DMS79 (cell line): ENCODE measurements at regions not wholly inside any gene's neighbourhood (a gene's known extent, or its start where the extent isn't known, plus 50 kb on each side); places are given as distances from the start of the nearest gene placed in this dataset.

Source experiments
- DNase-seq: peaks from one replicate; lab custom pipeline; 2025; lab: John Stamatoyannopoulos, UW

DNA sequence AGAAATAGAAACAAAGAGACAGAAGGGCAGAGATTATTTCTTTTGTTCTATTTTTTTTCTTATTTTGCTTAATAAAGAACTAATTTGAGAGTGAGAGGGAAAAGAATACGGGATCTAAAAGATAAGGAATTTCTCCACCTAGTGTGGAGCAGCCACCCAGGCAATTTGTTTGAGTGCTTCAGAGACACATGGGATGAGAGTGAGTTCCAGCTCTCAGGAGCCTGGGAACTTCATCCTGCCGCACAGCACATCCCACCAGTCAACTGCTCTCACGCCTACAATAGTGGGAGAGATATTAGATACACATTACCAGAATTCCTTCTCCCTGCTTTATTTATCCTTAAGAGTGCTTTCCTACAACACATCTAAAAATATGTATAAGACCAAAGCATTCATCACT lies 946.4 kb downstream of the PDHA2 start:
- DNase-seq: no peak

- no peak for DNase-seq
These were observed 947.9 kb downstream of the PDHA2 start for GRCh38 chr4:96787766-96788165.

- DNase-seq: no peak
These were observed 969.7 kb downstream of the PDHA2 start for GRCh38 chr4:96809563-96809962.

- DNase-seq: no peak
These were observed 987.2 kb downstream of the PDHA2 start for GRCh38 chr4:96827086-96827485.

- DNase-seq: no peak
These were observed 993.9 kb downstream of the PDHA2 start for GRCh38 chr4:96833831-96834230.

GRCh38 chr4:96835991-96836390 lies 996.1 kb downstream of the PDHA2 start:
- no peak for DNase-seq

GRCh38 chr4:96839441-96839840 lies 999.5 kb downstream of the PDHA2 start:
- no peak for DNase-seq

- DNase-seq: no peak
These were observed 1001.9 kb downstream of the PDHA2 start for GRCh38 chr4:96841801-96842200.

- DNase-seq: no peak
These were observed 1005.1 kb downstream of the PDHA2 start for GRCh38 chr4:96844858-96845490.

- no peak for DNase-seq
These were observed 1005.9 kb downstream of the PDHA2 start for GRCh38 chr4:96845819-96846218.

GRCh38 chr4:96874657-96875056 lies 1034.8 kb downstream of the PDHA2 start:
- no peak for DNase-seq

GRCh38 chr4:96879527-96879926 lies 1039.6 kb downstream of the PDHA2 start:
- no peak for DNase-seq

DNA sequence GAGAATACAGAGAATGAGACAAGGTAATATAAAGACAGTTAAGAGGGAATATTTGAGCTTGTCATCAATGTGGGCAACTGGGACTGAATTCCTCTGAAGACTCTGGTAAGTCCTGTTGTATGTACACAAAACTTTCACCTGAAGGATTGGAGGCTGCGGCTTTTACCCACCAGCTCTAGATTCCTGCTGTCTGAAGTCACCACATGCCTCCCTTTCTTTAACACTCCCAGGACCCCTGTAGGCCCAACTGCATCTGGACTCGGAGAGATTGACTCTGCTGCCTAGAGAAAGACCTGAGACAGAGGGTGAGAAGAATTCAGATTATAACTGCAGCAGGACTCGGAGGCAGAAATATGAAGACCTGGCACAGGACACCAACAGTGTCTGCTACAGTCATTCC lies 1048.0 kb downstream of the PDHA2 start:
- DNase-seq: no peak

DNA sequence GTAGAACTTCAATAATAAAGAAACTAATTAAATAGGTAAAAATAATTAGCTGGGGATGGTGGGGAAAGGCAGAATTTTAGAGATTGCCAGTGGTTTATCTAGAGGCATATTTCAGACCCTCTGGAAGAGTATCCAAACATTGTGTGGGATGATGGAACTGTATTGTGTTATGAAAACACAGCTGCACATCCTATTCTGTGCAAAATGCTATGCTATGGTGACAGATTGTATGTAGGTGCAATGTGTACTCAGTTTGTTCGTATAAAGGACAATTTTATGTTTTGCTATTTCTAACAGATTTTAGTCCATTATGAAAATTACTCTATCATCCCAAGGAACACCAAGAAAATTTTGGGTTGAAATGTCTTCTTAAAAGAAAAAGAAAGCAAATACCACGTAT lies 1054.7 kb downstream of the PDHA2 start:
- DNase-seq: no peak

DNA sequence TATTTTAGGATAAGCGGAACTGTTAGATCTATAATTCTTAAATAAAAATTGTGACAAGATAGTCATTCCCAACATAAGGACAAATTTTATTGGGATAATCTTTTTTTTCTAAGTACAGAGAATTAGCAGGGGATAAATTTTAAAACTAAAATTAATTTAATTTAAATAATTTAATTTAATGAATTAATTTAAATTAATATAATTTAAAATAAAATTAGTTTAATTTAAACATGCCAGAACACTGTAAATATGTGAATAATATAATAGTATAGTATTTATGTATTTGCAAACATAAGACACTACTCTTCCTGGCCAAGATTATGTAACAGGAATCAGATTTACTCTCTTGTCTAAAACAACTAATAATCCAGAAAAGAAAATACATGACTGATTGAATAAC lies 1055.9 kb downstream of the PDHA2 start:
- DNase-seq: no peak

DNA sequence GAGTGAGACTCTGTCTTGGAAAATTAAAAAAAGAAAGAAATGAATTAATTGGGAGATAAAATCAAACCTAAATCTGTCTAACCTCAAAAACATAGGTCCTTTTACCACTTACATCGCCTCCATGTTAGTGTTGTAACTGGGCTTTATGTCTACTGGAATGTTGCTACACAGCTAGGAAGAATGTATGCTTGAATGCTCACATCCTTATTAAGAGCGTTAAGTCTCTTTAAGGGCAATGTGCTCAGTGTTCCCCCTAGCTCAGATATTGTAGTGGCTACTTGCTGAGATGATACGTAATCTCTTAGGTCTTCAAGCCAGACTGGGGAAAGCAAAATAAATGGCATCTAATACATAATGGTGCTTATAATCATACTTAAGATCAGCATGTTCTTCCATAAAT lies 1072.8 kb downstream of the PDHA2 start:
- DNase-seq: no peak

GRCh38 chr4:96913441-96914080 lies 1073.7 kb downstream of the PDHA2 start:
- no peak for DNase-seq

DNA sequence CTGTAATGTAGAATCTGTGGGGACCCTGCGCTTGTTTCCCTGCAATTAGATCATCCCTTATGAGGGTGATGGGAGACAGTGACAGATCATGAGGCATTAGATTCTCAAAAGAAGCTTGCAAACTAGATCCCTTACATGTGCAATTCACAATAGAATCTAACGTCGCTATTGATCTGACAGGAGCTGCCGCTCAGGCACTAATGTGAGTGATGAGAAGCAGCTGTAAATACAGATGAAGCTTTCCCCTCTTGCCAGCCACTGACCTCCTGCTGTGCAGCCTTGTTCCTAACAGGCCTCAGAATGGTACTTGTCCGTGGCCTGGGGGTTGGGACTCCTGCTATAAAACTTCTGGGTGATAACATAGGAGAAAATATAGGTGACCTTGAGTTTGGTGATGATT lies 1076.8 kb downstream of the PDHA2 start:
- DNase-seq: no peak

DNA sequence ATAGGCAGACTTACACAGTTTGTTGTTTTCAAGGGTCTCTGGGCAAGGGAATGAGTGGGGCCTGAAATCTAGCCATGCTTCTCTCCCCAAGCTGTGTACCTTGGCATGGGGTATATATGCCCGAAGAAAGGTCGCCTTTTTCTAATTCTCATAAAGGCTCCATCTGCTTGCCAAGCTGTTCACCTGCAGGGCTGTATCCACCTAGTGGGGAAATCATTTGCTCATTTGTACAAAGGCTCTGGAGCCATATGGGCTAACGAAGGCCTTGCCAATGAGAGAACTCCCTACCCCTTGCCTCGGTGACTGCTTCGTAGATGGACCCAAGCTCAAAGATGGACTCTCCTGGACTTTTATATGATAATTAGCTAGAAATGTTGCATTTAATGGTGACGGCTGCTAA lies 1097.0 kb downstream of the PDHA2 start:
- DNase-seq: no peak

DNA sequence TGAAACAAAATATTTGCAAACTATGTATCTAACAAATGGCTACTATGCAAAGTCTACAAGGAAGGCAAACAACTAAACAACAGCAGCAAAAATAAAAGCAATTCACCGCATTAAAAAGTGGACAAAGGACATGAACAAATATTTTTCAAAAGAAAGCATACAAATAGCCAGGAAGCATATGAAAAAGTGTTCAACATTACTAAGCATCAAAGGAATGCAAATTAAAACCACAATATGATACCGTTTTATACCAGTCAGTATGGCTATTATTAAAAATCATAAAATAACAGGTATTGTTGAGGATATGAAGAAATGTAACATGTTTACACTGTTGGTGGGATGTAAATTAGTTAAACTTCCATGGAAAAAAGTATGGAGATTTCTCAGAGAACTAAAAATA lies 1106.7 kb downstream of the PDHA2 start:
- no peak for DNase-seq

GRCh38 chr4:96952610-96953009 lies 1112.7 kb downstream of the PDHA2 start:
- DNase-seq: no peak

DNA sequence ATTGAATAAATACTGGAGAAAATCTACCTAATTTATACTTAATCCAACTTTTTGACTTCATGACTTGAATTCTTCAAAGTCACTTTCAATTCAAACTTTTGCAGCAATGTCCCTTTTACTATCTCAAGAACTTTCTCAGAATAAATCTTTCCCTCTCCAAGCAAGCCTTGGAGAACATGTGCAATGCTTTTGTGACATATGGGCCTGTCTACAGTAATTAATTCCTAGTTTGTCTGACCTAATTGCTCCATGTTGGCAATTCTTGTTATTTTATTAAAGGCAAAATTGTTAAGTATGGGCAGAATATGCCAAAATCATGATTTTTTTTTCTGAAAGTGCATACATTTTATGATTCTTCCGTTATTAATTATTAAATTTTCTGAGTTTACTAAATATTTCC lies 1115.3 kb downstream of the PDHA2 start:
- no peak for DNase-seq

GRCh38 chr4:96955691-96956090 lies 1115.8 kb downstream of the PDHA2 start:
- DNase-seq: no peak

GRCh38 chr4:96969455-96969854 lies 1129.6 kb downstream of the PDHA2 start:
- DNase-seq: no peak
